ENCODE measurements at regions not wholly inside any gene's neighbourhood (a gene's known extent, or its start where the extent isn't known, plus 50 kb on each side); places are given as distances from the start of the nearest gene placed in this dataset.

DNA sequence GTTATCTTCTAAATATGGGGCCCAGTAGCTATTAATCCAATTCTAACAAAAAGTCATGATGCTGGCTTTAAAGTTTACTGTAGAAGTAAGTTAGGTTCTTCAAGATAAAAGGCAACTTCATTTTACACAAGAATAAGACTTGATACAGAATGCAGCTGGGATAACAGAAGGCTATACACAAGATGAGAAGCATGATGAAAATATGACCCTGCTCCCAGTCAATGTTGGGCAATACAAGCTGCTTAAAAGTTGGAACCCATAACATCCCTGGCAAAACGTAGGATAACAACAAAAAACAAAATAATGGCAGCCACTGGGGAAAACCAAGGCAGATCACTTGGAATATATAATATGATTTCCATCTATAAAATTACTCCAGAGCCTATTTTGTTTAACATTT is 87.6 kb upstream of the RSPO3 start:
- Histone ChIP-seq H3K9me2 (replicated peaks; ENCODE audit: control insufficient read depth, low read length) (no peaks in the 10 kb centered on the region), H3K4me2 (ENCODE audit: low read length) (no peak overlapping the region), H3K36me3 (ENCODE audit: control insufficient read depth, low read length) (no peaks in the 10 kb centered on the region), H3K4me1 (ENCODE audit: control insufficient read depth, low read length) (no peaks in the 10 kb centered on the region), H3K4me3 (ENCODE audit: low read length) (no peak overlapping the region), H3K27me3 (ENCODE audit: control insufficient read depth, low read length) (no peaks in the 10 kb centered on the region), H4K20me1 (ENCODE audit: control insufficient read depth, insufficient read depth, low read depth, low read length) (no peaks in the 10 kb centered on the region), H3F3A (ENCODE audit: control insufficient read depth, insufficient read depth) (no peaks in the 10 kb centered on the region), H3K79me2 (ENCODE audit: control insufficient read depth, low read length) (no peaks in the 10 kb centered on the region), H3K9me3 (ENCODE audit: control insufficient read depth, insufficient read depth, low read length) (no peaks in the 10 kb centered on the region), H3K27ac (ENCODE audit: low read depth, low read length) (no peak overlapping the region)
- no peak for TF ChIP-seq EZH2phosphoT487 (IDR thresholded peaks at IDR 0.05; ENCODE audit: borderline replicate concordance, low read length)
- TF ChIP-seq, protein P1, sequence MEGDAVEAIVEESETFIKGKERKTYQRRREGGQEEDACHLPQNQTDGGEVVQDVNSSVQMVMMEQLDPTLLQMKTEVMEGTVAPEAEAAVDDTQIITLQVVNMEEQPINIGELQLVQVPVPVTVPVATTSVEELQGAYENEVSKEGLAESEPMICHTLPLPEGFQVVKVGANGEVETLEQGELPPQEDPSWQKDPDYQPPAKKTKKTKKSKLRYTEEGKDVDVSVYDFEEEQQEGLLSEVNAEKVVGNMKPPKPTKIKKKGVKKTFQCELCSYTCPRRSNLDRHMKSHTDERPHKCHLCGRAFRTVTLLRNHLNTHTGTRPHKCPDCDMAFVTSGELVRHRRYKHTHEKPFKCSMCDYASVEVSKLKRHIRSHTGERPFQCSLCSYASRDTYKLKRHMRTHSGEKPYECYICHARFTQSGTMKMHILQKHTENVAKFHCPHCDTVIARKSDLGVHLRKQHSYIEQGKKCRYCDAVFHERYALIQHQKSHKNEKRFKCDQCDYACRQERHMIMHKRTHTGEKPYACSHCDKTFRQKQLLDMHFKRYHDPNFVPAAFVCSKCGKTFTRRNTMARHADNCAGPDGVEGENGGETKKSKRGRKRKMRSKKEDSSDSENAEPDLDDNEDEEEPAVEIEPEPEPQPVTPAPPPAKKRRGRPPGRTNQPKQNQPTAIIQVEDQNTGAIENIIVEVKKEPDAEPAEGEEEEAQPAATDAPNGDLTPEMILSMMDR (IDR thresholded peaks at IDR 0.05; ENCODE audit: low read depth, low read length, poor library complexity, severe bottlenecking) = no peak

DNA sequence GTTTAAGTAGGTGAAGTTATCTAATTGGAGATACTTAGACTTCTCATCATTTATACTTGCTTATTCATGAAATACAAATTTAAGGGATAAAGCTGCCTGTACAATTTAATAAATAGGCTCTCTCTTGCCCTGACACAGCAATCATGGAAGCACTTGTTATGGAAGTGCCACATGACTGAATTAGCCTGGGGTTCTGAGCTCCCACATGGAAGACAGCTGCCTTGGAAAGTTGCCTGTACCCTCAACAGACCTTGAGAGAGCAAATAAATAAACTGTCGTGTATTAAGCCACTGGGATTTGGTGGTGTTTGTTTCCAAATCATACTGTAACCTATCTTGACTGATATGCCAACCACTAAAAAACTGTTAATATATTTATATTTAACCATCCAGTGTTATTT is 87.0 kb upstream of the RSPO3 start:
- H3K36me3 ChIP-seq (ENCODE audit: control insufficient read depth, low read length) = no peaks in the 10 kb centered on the region
- no peak overlapping the region for H3K27ac ChIP-seq (ENCODE audit: low read depth, low read length)
- no peaks in the 10 kb centered on the region for H3K9me3 ChIP-seq (ENCODE audit: control insufficient read depth, insufficient read depth, low read length)
- H3K4me3 ChIP-seq (ENCODE audit: low read length) = no peak overlapping the region
- H3K79me2 ChIP-seq (ENCODE audit: control insufficient read depth, low read length) = no peaks in the 10 kb centered on the region
- H3K4me2 ChIP-seq (ENCODE audit: low read length) = no peak overlapping the region
- TF ChIP-seq EZH2phosphoT487 (IDR thresholded peaks at IDR 0.05; ENCODE audit: borderline replicate concordance, low read length) = no peak
- TF ChIP-seq, protein P1 (IDR thresholded peaks at IDR 0.05; ENCODE audit: low read depth, low read length, poor library complexity, severe bottlenecking) = no peak
- no peaks in the 10 kb centered on the region for H3F3A ChIP-seq (ENCODE audit: control insufficient read depth, insufficient read depth)
- no peaks in the 10 kb centered on the region for H3K9me2 ChIP-seq (replicated peaks; ENCODE audit: control insufficient read depth, low read length)
- H3K4me1 ChIP-seq (ENCODE audit: control insufficient read depth, low read length) = no peaks in the 10 kb centered on the region
- no peaks in the 10 kb centered on the region for H4K20me1 ChIP-seq (ENCODE audit: control insufficient read depth, insufficient read depth, low read depth, low read length)
- no peaks in the 10 kb centered on the region for H3K27me3 ChIP-seq (ENCODE audit: control insufficient read depth, low read length)

DNA sequence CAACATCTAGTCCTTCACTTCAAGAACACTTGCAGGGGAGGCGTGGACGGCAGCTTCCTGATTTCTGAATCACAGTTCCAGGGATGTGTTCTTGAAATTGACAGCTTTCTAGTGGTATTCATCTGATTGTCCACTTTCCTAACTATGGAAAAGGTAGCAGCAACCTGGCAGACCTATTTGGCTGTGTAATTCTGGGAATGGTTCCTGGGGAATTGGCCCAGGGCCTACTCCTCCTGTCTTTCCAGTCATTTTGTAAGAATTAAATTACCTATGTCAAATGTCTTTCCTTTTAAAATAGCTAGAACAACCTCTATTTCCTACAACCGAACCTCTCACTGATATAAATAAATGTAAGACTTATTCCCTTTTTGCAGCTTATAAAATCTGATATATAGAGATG is 85.5 kb upstream of the RSPO3 start:
- Histone ChIP-seq H3K4me2 (ENCODE audit: low read length) (no peak overlapping the region), H3K9me2 (replicated peaks; ENCODE audit: control insufficient read depth, low read length) (no peaks in the 10 kb centered on the region), H3K4me3 (ENCODE audit: low read length) (no peak overlapping the region), H4K20me1 (ENCODE audit: control insufficient read depth, insufficient read depth, low read depth, low read length) (no peaks in the 10 kb centered on the region), H3K27ac (ENCODE audit: low read depth, low read length) (no peak overlapping the region), H3F3A (ENCODE audit: control insufficient read depth, insufficient read depth) (no peaks in the 10 kb centered on the region), H3K27me3 (ENCODE audit: control insufficient read depth, low read length) (no peaks in the 10 kb centered on the region), H3K36me3 (ENCODE audit: control insufficient read depth, low read length) (no peaks in the 10 kb centered on the region), H3K9me3 (ENCODE audit: control insufficient read depth, insufficient read depth, low read length) (no peaks in the 10 kb centered on the region), H3K4me1 (ENCODE audit: control insufficient read depth, low read length) (no peaks in the 10 kb centered on the region), H3K79me2 (ENCODE audit: control insufficient read depth, low read length) (no peaks in the 10 kb centered on the region)
- TF ChIP-seq EZH2phosphoT487 (IDR thresholded peaks at IDR 0.05; ENCODE audit: borderline replicate concordance, low read length) = no peak
- TF ChIP-seq, protein P1 (IDR thresholded peaks at IDR 0.05; ENCODE audit: low read depth, low read length, poor library complexity, severe bottlenecking) = no peak
